ENCODE measurements at regions not wholly inside any gene's neighbourhood (a gene's known extent, or its start where the extent isn't known, plus 50 kb on each side); places are given as distances from the start of the nearest gene placed in this dataset.

DNA sequence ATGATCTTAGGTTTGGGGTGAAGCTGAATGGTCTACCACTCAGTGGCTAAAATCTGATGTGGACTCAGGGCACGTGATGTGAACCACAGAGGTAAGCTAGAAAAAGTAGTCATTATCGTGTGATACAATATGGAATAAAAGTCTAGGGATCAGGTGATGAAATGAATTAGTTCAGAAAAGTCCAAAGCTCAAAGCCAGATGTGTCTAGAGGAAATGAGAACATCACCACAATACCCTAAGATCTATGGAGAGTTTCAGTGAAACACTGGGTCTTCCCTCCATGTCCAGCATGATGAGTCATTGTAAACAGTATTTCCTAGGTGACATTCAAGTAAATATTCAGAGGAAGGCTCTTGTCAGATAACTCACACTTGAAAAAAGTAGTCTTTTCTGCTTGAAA is 1257.4 kb upstream of the ZEB2 start:
- no peaks in the 10 kb centered on the region for H3K4me1 ChIP-seq (replicated peaks in 1 of 2)
- H3K4me3 ChIP-seq, result no peak overlapping the region
- H3K27ac ChIP-seq, result no peak overlapping the region
- H3K27me3 ChIP-seq, result no peaks in the 10 kb centered on the region
- WGBS, 4 donors, result 87 to 98% (median 90%) methylated on average over 2 of the region's 2 CpGs
- H3K36me3 ChIP-seq (replicated peaks in 1 of 2), result no peaks in the 10 kb centered on the region
- no peaks in the 10 kb centered on the region for H3K9me3 ChIP-seq (replicated peaks in 1 of 3)
- intact Hi-C loops (cut with DNase I), result no loop called here
- no peak for TF ChIP-seq POLR2A (IDR thresholded peaks at IDR 0.05)
- TF ChIP-seq, protein P1, sequence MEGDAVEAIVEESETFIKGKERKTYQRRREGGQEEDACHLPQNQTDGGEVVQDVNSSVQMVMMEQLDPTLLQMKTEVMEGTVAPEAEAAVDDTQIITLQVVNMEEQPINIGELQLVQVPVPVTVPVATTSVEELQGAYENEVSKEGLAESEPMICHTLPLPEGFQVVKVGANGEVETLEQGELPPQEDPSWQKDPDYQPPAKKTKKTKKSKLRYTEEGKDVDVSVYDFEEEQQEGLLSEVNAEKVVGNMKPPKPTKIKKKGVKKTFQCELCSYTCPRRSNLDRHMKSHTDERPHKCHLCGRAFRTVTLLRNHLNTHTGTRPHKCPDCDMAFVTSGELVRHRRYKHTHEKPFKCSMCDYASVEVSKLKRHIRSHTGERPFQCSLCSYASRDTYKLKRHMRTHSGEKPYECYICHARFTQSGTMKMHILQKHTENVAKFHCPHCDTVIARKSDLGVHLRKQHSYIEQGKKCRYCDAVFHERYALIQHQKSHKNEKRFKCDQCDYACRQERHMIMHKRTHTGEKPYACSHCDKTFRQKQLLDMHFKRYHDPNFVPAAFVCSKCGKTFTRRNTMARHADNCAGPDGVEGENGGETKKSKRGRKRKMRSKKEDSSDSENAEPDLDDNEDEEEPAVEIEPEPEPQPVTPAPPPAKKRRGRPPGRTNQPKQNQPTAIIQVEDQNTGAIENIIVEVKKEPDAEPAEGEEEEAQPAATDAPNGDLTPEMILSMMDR (IDR thresholded peaks at IDR 0.05), result no peak
- no peak for DNase-seq

DNA sequence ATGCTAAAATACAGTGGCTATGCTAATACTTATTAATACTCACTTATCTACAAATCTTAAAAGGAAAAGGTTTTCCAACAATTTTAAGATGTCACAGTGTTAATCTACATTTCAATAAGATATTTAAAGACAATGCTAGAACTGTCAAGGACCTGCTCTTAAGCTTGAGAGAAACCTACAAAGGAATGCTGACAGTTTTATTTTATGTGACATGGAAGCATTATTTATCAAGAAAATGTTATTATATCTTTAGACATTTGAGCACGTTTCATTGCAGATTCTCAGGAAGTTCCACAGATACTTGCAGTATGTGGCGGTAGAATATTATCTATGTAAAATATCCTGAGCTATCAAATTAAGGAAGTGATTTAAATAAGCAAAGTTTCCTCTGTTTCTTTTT is 1255.7 kb upstream of the ZEB2 start:
- H3K27ac ChIP-seq, result no peak overlapping the region
- H3K4me1 ChIP-seq (replicated peaks in 1 of 2), result no peaks in the 10 kb centered on the region
- WGBS, 4 donors, result 52 to 61% (median 58%) methylated on average over 2 of the region's 2 CpGs
- TF ChIP-seq, protein P1 (IDR thresholded peaks at IDR 0.05), result no peak
- no peak for TF ChIP-seq POLR2A (IDR thresholded peaks at IDR 0.05)
- no peaks in the 10 kb centered on the region for H3K27me3 ChIP-seq
- intact Hi-C loops (cut with DNase I), result no loop called here
- no peaks in the 10 kb centered on the region for H3K9me3 ChIP-seq (replicated peaks in 1 of 3)
- H3K36me3 ChIP-seq (replicated peaks in 1 of 2), result no peaks in the 10 kb centered on the region
- no peak overlapping the region for H3K4me3 ChIP-seq
- no peak for DNase-seq

DNA sequence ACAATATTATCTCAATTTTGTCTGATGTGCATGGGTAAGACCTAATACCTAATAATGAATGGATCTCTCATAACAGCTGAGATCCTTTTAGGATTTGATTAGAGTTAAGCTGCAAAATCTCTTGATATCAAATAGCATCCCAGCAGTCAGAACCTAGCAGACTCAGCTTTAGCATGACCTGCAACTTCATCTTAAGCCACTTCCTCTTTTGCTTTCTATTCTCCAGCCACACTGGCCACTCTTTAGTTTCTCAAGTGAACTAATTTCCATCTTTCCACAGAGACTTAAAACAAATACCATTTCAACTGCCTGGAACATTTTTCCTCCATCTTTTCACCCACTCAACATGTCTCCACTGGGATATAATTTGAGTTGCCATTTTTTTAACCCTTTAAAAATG is 1251.6 kb upstream of the ZEB2 start:
- no peak for DNase-seq
- TF ChIP-seq POLR2A (IDR thresholded peaks at IDR 0.05), result no peak
- TF ChIP-seq, protein P1 (IDR thresholded peaks at IDR 0.05), result no peak
- intact Hi-C loops (cut with DNase I), result no loop called here
- Histone ChIP-seq H3K4me3 (no peak overlapping the region), H3K27ac (no peak overlapping the region), H3K4me1 (replicated peaks in 1 of 2) (no peaks in the 10 kb centered on the region), H3K36me3 (replicated peaks in 1 of 2) (no peaks in the 10 kb centered on the region), H3K9me3 (replicated peaks in 1 of 3) (no peaks in the 10 kb centered on the region), H3K27me3 (no peaks in the 10 kb centered on the region)

DNA sequence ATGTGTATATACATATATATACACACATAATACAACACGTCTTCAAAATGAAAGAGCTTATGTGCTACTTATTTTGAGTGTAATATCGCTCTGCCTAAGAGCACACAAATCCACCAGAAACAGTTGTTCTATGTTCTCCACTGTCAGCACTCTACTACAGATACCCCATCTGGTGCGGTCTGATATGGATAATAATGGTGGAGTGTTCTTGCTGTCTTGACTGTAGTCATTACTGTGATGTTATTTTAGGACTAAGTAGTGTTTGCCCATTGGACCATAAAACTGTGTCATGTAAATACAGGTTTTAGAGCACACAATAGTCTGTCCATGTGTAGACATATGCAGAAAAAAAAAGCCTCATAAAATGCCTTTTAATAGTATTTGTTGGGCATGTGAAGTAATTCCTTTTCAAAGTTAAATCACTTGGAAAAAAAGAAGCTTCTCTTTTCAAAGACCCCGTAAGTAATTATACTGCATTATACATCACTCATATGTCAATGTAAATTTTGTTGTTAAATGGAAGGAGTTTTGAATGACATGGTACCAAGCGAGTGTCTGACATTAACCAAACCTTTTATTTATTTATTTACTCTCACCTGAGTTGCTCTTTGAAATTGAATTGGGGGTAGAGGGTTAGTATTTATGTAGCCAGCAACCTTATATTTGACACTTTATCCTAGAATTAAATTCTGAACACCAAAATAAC is 1249.2 kb upstream of the ZEB2 start:
- Histone ChIP-seq H3K4me3 (no peak overlapping the region), H3K9me3 (replicated peaks in 1 of 3) (no peaks in the 10 kb centered on the region), H3K36me3 (replicated peaks in 1 of 2) (no peaks in the 10 kb centered on the region), H3K4me1 (replicated peaks in 1 of 2) (no peaks in the 10 kb centered on the region), H3K27me3 (no peaks in the 10 kb centered on the region), H3K27ac (no peak overlapping the region)
- TF ChIP-seq, protein P1 (IDR thresholded peaks at IDR 0.05), result no peak
- no peak for TF ChIP-seq POLR2A (IDR thresholded peaks at IDR 0.05)
- WGBS, 4 donors, result 83 to 92% (median 87%) methylated on average over 5 of the region's 5 CpGs
- DNase-seq, result no peak
- intact Hi-C loops (cut with DNase I), result no loop called here
